ENCODE measurements at regions not wholly inside any gene's neighbourhood (a gene's known extent, or its start where the extent isn't known, plus 50 kb on each side); places are given as distances from the start of the nearest gene placed in this dataset.

DNA sequence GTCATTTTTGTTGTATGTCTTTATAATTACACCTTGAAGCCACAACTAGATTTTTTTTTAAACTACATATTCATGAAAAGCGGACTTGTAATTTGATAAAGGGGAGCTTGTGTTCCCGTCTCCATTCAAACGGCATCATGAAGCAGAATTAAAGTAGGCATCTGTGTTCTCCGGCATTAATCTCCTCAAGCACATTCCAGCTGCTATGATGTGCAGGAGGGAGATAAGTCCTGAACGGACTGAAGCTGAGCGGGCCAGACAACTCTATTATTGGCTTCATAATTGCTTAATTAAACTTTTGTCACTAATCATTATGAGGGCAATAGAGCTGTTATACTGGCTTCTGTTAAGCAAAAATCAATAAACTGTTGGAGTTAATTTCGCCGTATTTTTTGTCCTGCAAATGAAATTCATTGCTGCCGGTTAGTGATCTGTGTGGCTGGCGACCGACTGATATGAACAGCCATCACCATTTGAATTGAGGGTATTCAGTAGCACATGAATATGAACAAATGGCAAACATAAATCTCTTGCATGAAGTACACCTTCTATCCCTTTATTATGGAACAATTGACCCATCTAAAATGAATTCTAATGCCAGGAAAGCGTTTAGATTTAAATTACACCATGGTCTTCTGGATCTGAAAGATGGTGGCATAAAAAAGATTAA, 408.8 kb upstream of the IRX1 start:
- Histone ChIP-seq H3K36me3 (no peaks in the 10 kb centered on the region), H3K4me3 (no peak overlapping the region), H3K27me3 (peaks cover 0 to 5% (median 0%) of the 10 kb centered on the region in 3 donors), H3K9me3 (no peaks in the 10 kb centered on the region), H3K4me1 (no peaks in the 10 kb centered on the region), H3K27ac (no peak overlapping the region)
- intact Hi-C loops (cut with DNase I; ENCODE audit: low total_unique reads), result no loop called here
- in situ Hi-C loops (cut with MboI; ENCODE audit: low sequenced_read_pairs in 4 of 4), result no loop called here
- ATAC-seq (no peak), DNase-seq (no peak)
- TF ChIP-seq POLR2A (IDR thresholded peaks at IDR 0.05), result no peak
- TF ChIP-seq, protein P1, sequence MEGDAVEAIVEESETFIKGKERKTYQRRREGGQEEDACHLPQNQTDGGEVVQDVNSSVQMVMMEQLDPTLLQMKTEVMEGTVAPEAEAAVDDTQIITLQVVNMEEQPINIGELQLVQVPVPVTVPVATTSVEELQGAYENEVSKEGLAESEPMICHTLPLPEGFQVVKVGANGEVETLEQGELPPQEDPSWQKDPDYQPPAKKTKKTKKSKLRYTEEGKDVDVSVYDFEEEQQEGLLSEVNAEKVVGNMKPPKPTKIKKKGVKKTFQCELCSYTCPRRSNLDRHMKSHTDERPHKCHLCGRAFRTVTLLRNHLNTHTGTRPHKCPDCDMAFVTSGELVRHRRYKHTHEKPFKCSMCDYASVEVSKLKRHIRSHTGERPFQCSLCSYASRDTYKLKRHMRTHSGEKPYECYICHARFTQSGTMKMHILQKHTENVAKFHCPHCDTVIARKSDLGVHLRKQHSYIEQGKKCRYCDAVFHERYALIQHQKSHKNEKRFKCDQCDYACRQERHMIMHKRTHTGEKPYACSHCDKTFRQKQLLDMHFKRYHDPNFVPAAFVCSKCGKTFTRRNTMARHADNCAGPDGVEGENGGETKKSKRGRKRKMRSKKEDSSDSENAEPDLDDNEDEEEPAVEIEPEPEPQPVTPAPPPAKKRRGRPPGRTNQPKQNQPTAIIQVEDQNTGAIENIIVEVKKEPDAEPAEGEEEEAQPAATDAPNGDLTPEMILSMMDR (IDR thresholded peaks at IDR 0.05 in 4 of 5, conservative IDR thresholded peaks at IDR 0.05 in 1 of 5), result no peak

DNA sequence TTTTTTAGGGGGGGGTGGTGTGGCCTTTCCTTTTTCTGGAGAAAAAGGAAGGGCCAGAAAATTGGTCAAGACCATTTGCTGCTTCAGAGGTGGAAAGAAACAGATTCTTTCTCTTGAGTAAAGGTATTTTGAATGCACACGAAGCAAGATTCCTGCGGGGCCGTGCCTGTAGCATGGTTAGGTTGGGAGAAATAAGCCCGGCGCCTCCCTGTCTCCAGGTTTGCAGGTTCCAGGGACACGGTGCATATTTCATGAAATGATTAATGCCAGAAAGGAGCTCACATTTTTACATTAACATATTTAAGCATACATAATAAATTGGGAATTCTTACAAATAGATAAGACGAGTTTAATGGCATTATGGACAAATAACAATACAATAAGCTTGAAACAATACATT, 409.5 kb upstream of the IRX1 start:
- Histone ChIP-seq H3K9me3 (no peaks in the 10 kb centered on the region), H3K27ac (no peak overlapping the region), H3K4me1 (no peaks in the 10 kb centered on the region), H3K4me3 (no peak overlapping the region), H3K27me3 (peaks cover 0 to 5% (median 0%) of the 10 kb centered on the region in 3 donors), H3K36me3 (no peaks in the 10 kb centered on the region)
- DNase-seq, result no peak
- TF ChIP-seq, protein P1 (IDR thresholded peaks at IDR 0.05 in 4 of 5, conservative IDR thresholded peaks at IDR 0.05 in 1 of 5), result no peak
- no peak for TF ChIP-seq POLR2A (IDR thresholded peaks at IDR 0.05)
- in situ Hi-C loops (cut with MboI; ENCODE audit: low sequenced_read_pairs in 4 of 4), result no loop called here
- intact Hi-C loops (cut with DNase I; ENCODE audit: low total_unique reads), result no loop called here
- ATAC-seq, result no peak

DNA sequence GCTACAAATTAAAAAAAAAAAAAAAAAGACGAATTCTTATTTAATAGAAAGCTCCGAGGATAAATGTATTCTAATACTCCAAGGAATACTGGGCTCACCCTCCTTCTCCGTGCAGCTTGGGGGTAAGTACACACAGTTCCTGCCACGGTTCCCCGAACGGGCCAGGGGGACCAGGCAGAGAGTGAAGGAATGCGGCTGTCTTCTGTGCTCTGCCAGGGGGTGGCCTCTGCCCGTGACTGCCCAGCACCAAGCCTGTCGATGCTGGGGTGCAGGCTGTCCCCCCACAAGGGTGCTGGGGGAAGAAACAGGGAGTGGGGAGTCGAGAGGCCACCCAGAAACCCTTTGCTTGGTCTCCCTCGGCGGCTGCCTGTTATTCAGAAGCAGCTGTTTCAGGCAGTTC, 410.1 kb upstream of the IRX1 start:
- H3K27me3 ChIP-seq, result peaks cover 0 to 5% (median 0%) of the 10 kb centered on the region in 3 donors
- no peaks in the 10 kb centered on the region for H3K36me3 ChIP-seq
- H3K4me1 ChIP-seq, result no peaks in the 10 kb centered on the region
- H3K27ac ChIP-seq, result no peak overlapping the region
- no peak overlapping the region for H3K4me3 ChIP-seq
- DNase-seq (no peak), ATAC-seq (no peak)
- no peaks in the 10 kb centered on the region for H3K9me3 ChIP-seq
- intact Hi-C loops (cut with DNase I; ENCODE audit: low total_unique reads) (no loop called here), in situ Hi-C loops (cut with MboI; ENCODE audit: low sequenced_read_pairs in 4 of 4) (no loop called here)
- TF ChIP-seq, protein P1 (IDR thresholded peaks at IDR 0.05 in 4 of 5, conservative IDR thresholded peaks at IDR 0.05 in 1 of 5), result no peak
- TF ChIP-seq POLR2A (IDR thresholded peaks at IDR 0.05), result no peak

DNA sequence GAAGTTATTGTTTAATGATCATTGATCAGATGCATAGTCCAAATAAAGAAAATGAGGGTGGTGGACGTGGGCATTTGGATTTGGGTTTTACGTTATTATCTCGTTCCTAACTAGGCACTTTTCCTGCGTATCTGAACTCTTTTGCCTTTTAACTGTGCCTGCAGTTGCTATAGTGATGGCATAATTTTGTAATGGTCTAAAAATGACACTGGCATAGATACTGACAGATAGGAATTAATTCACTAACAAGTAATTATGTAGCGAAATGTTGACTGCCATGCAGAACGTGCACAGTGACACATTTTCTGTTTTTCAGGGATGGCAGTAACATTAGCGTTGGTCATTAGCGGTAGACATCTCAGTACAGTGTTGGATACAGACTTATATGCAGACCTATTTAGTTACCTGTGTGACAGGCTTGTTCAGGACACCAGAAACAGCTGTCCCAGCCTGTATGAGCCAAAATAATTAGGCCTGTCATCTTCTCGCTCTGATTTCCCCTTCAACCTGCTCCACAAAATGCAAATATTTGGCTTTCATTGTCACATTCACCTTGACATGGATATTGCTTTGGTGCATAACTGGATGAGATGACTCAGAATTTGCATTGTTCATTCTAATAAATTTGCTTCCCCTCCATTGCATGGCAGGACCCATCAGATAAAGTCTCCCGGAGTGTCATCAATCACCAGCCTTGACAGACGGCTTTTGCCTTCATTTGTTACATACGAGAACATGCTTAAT, 413.3 kb upstream of the IRX1 start:
- no peaks in the 10 kb centered on the region for H3K4me1 ChIP-seq
- H3K36me3 ChIP-seq, result no peaks in the 10 kb centered on the region
- H3K27ac ChIP-seq, result no peak overlapping the region
- intact Hi-C loops (cut with DNase I; ENCODE audit: low total_unique reads), result no loop called here
- no peaks in the 10 kb centered on the region for H3K9me3 ChIP-seq
- in situ Hi-C loops (cut with MboI; ENCODE audit: low sequenced_read_pairs in 4 of 4), result no loop called here
- DNase-seq, result no peak
- no peak for ATAC-seq
- H3K4me3 ChIP-seq, result no peak overlapping the region
- H3K27me3 ChIP-seq, result peaks cover 0 to 5% (median 0%) of the 10 kb centered on the region in 3 donors
- TF ChIP-seq, protein P1 (IDR thresholded peaks at IDR 0.05 in 4 of 5, conservative IDR thresholded peaks at IDR 0.05 in 1 of 5), result no peak
- TF ChIP-seq POLR2A (IDR thresholded peaks at IDR 0.05), result no peak
